HCT116 (cell line): ENCODE measurements at regions not wholly inside any gene's neighbourhood (a gene's known extent, or its start where the extent isn't known, plus 50 kb on each side); places are given as distances from the start of the nearest gene placed in this dataset.

Source experiments
- ATAC-seq: fragments of 200-7000 bp; cut with Tn5 transposase; 2 replicates; pipeline ENCODE4 v1.9.1; 2020; ENCODE audit warnings: mild to moderate bottlenecking, moderate library complexity
- BruUV-seq: library from RNA; stranded (reverse); fragments of 400-500 nt; replicated peaks from 2 replicates; lab custom pipeline; 2021; lab: Mats Ljungman, UMichigan
- CTCF ChIA-PET: fragments of 300-600 bp; sonication (Branson Sonifier 250); formaldehyde crosslinking; loops from one replicate; lab custom pipeline; 2021; ENCODE audit warnings: antibody characterized with exemption; lab: Charles Lee
- POLR2A ChIA-PET: fragments of 300-600, 350-600 bp; sonication (Branson Sonifier 250); formaldehyde crosslinking; loops from one replicate; lab custom pipeline; 2021; ENCODE audit warnings: antibody characterized with exemption; lab: Charles Lee
- RAD21 ChIA-PET, 2 experiments: fragments of 300-600 bp; sonication (Branson Sonifier 250); formaldehyde crosslinking; loops; one replicate each; lab custom pipeline; 2023; ENCODE audit warnings: low total read pairs in 2 of 2; ENCODE audit not compliant: uncharacterized antibody in 2 of 2, unreplicated experiment in 2 of 2, low non-redundant PET in 1 of 2; lab: Charles Lee
- DNase-seq: peaks from one replicate; pipeline ENCODE4 v3.0.0-alpha.2; 2010; ENCODE audit warnings: low read depth, low spot score
- H2AFZ ChIP-seq: fragments of 200-600 bp; shearing (Covaris generic), sonication (generic); 2 replicates; pipeline ENCODE4 v1.6.1; 2017; ENCODE audit warnings: low read depth, mixed run types, mixed read lengths, antibody characterized with exemption, low read length; ENCODE audit not compliant: poor library complexity, severe bottlenecking
- H3K27ac ChIP-seq: 2 replicates; pipeline ENCODE4 v1.5.1; 2012; ENCODE audit warnings: low read depth, low read length
- H3K27me3 ChIP-seq: fragments of 200-600 bp; sonication (generic); 2 replicates; pipeline ENCODE4 v1.6.1; 2016; ENCODE audit warnings: mixed run types, low read length, mixed read lengths; ENCODE audit not compliant: insufficient read depth
- H3K36me3 ChIP-seq, 2 experiments: fragments of 200-500 bp in 1 of 2; fragments of 200-600 bp in 1 of 2; sonication (Bioruptor generic) in 1 of 2; sonication (generic) in 1 of 2; 2 replicates each; pipeline versions ENCODE4 v1.5.1 to v1.6.1; 2014 to 2016; ENCODE audit warnings: low read length in 2 of 2, inconsistent platforms in 1 of 2, mixed read lengths in 1 of 2, mixed run types in 1 of 2; ENCODE audit not compliant: insufficient read depth in 2 of 2, control insufficient read depth in 1 of 2
- H3K4me1 ChIP-seq, 2 experiments: fragments of 200-600 bp in 1 of 2; sonication (generic) in 1 of 2; 2 replicates each; pipeline versions ENCODE4 v1.5.1 to v1.6.1; 2012 to 2017; ENCODE audit warnings: low read length in 2 of 2, inconsistent platforms in 1 of 2, mild to moderate bottlenecking in 1 of 2, mixed read lengths in 1 of 2, mixed run types in 1 of 2, moderate library complexity in 1 of 2; ENCODE audit not compliant: insufficient read depth in 2 of 2, control insufficient read depth in 1 of 2
- H3K4me2 ChIP-seq: fragments of 200-600 bp; sonication (generic); 2 replicates; pipeline ENCODE4 v1.6.1; 2017; ENCODE audit warnings: mixed run types, low read length, mixed read lengths
- H3K4me3 ChIP-seq, 2 experiments: fragments of 200-600 bp in 1 of 2; sonication (generic) in 1 of 2; replicated peaks in 1 of 2; 2 replicates each; pipeline ENCODE4 v1.5.1; 2011 to 2016; ENCODE audit warnings: low read length in 2 of 2, control low read depth in 1 of 2, low read depth in 1 of 2, mild to moderate bottlenecking in 1 of 2, mixed read lengths in 1 of 2, mixed run types in 1 of 2
- H3K79me2 ChIP-seq: fragments of 200-600 bp; sonication (generic); 2 replicates; pipeline ENCODE4 v1.6.1; 2017; ENCODE audit warnings: mild to moderate bottlenecking, mixed run types, low read length, moderate library complexity, mixed read lengths; ENCODE audit not compliant: insufficient read depth
- H3K9ac ChIP-seq: fragments of 200-600 bp; sonication (generic); 2 replicates; pipeline ENCODE4 v1.6.1; 2016; ENCODE audit warnings: low read length, mixed read lengths
- H3K9me2 ChIP-seq: fragments of 200-600 bp; sonication (generic), shearing (Covaris generic); 2 replicates; pipeline ENCODE4 v1.6.1; 2017; ENCODE audit warnings: mixed run types, mild to moderate bottlenecking, moderate library complexity; ENCODE audit not compliant: insufficient read depth
- H3K9me3 ChIP-seq, 2 experiments: fragments of 200-500 bp in 1 of 2; fragments of 200-600 bp in 1 of 2; sonication (Bioruptor generic) in 1 of 2; sonication (generic) in 1 of 2; 2 replicates each; pipeline ENCODE4 v1.6.1; 2014 to 2017; ENCODE audit warnings: low read length in 2 of 2, mixed read lengths in 2 of 2, inconsistent platforms in 1 of 2, low read depth in 1 of 2, mild to moderate bottlenecking in 1 of 2, mixed run types in 1 of 2, moderate library complexity in 1 of 2; ENCODE audit not compliant: control insufficient read depth in 1 of 2, insufficient read depth in 1 of 2
- H4K20me1 ChIP-seq: fragments of 200-600 bp; sonication (generic), shearing (Covaris generic); 2 replicates; pipeline ENCODE4 v1.6.1; 2017; ENCODE audit warnings: mixed run types, mild to moderate bottlenecking, moderate library complexity; ENCODE audit not compliant: insufficient read depth
- ATF3 ChIP-seq: IDR thresholded peaks from 2 replicates; pipeline ENCODE4 v1.6.1; 2012
- CBX3 ChIP-seq: IDR thresholded peaks from 2 replicates; pipeline ENCODE4 v1.6.1; 2012; ENCODE audit warnings: low read depth
- CEBPB ChIP-seq: IDR thresholded peaks from 2 replicates; pipeline ENCODE4 v1.6.1; 2012; ENCODE audit warnings: low read depth
- CTCF ChIP-seq, 3 experiments: fragments of 200-600 bp in 1 of 3; sonication (generic) in 1 of 3; IDR thresholded peaks in 2 of 3; conservative IDR thresholded peaks in 1 of 3; 2 replicates each; pipeline ENCODE4 v1.5.1; 2012 to 2017; ENCODE audit warnings: low read depth in 2 of 3, low read length in 2 of 3, antibody characterized with exemption in 1 of 3, borderline replicate concordance in 1 of 3, control low read depth in 1 of 3, mild to moderate bottlenecking in 1 of 3, mixed read lengths in 1 of 3, mixed run types in 1 of 3, moderate library complexity in 1 of 3; ENCODE audit not compliant: insufficient read depth in 1 of 3
- EGR1 ChIP-seq: IDR thresholded peaks from 2 replicates; pipeline ENCODE4 v1.6.1; 2012; ENCODE audit warnings: low read depth
- ELF1 ChIP-seq: IDR thresholded peaks from 2 replicates; pipeline ENCODE4 v1.6.1; 2012; ENCODE audit warnings: low read depth, borderline replicate concordance
- EZH2 ChIP-seq: fragments of 200-600 bp; sonication (generic); IDR thresholded peaks from 2 replicates; pipeline ENCODE4 v1.6.1; 2017; ENCODE audit warnings: antibody characterized with exemption, mixed run types
- EZH2phosphoT487 ChIP-seq: fragments of 200-600 bp; IDR thresholded peaks from 2 replicates; pipeline ENCODE4 v1.6.1; 2018; ENCODE audit warnings: antibody characterized with exemption, borderline replicate concordance
- FOSL1 ChIP-seq: IDR thresholded peaks from 2 replicates; pipeline ENCODE4 v1.6.1; 2012; ENCODE audit warnings: low read depth
- JUND ChIP-seq: IDR thresholded peaks from 2 replicates; pipeline ENCODE4 v1.6.1; 2012
- POLR2A ChIP-seq: IDR thresholded peaks from 2 replicates; pipeline ENCODE4 v1.7.0; 2011; ENCODE audit warnings: borderline replicate concordance; ENCODE audit not compliant: insufficient read depth, insufficient read length; ENCODE audit errors: extremely low read depth
- POLR2AphosphoS5 ChIP-seq: IDR thresholded peaks from 2 replicates; pipeline ENCODE4 v1.6.1; 2011; ENCODE audit warnings: mild to moderate bottlenecking, low read depth, low read length, moderate library complexity
- RAD21 ChIP-seq: IDR thresholded peaks from 2 replicates; pipeline ENCODE4 v1.6.1; 2012; ENCODE audit warnings: low read depth, mild to moderate bottlenecking
- SIN3A ChIP-seq: IDR thresholded peaks from 2 replicates; pipeline ENCODE4 v1.6.1; 2012; ENCODE audit warnings: low read depth
- SP1 ChIP-seq: IDR thresholded peaks from 2 replicates; pipeline ENCODE4 v1.6.1; 2012; ENCODE audit warnings: low read depth
- SRF ChIP-seq: IDR thresholded peaks from 2 replicates; pipeline ENCODE4 v1.6.1; 2012; ENCODE audit warnings: low read depth
- TCF7L2 ChIP-seq: IDR thresholded peaks from 2 replicates; pipeline ENCODE4 v1.7.0; 2011; ENCODE audit warnings: borderline replicate concordance, inconsistent platforms; ENCODE audit not compliant: insufficient read depth, insufficient read length; ENCODE audit errors: extremely low read depth
- ZBTB33 ChIP-seq: IDR thresholded peaks from 2 replicates; pipeline ENCODE4 v1.6.1; 2011; ENCODE audit warnings: mild to moderate bottlenecking, low read length, moderate library complexity; ENCODE audit not compliant: insufficient replicate concordance; ENCODE audit errors: extremely low read depth
- ZFX ChIP-seq: fragments of 450-650 bp; IDR thresholded peaks from 2 replicates; pipeline ENCODE4 v1.6.1; 2017
- ZNF274 ChIP-seq: fragments of 200-500 bp; sonication (Bioruptor generic); IDR thresholded peaks from 2 replicates; pipeline ENCODE4 v1.6.1; 2014; ENCODE audit warnings: mild to moderate bottlenecking, low read depth, low read length, inconsistent platforms
- intact Hi-C: fragments of 100-400 bp; cut with micrococcal nuclease; formaldehyde crosslinking; loops from 2 replicates; pipeline ENCODE4 v1.10.0; 2022

- H3K9ac ChIP-seq, result no peak overlapping the region
- intact Hi-C loops, result no loop called here
- ATAC-seq (no peak), DNase-seq (no peak)
- CTCF ChIA-PET, result no interaction called here
- no peak overlapping the region for H2AFZ ChIP-seq
- H3K4me3 ChIP-seq, result no peak overlapping the region
- no peaks in the 10 kb centered on the region for H3K9me2 ChIP-seq
- H3K4me2 ChIP-seq, result no peak overlapping the region
- BruUV-seq, result no TSS peak
- H3K27ac ChIP-seq, result no peak overlapping the region
- H3K27me3 ChIP-seq, result no peaks in the 10 kb centered on the region; the same call in 1 of the 2 replicates
- POLR2A ChIA-PET, result no interaction called here
- H3K4me1 ChIP-seq, result no peaks in the 10 kb centered on the region
- no peaks in the 10 kb centered on the region for H3K9me3 ChIP-seq
- TF ChIP-seq SRF (no peak), EGR1 (no peak), ZBTB33 (no peak), FOSL1 (no peak), SP1 (no peak), ELF1 (no peak), EZH2 (no peak), CTCF (IDR thresholded peaks at IDR 0.05 in 2 of 3, conservative IDR thresholded peaks at IDR 0.05 in 1 of 3; ENCODE audit: borderline replicate concordance in 1 of 3, insufficient read depth in 1 of 3, low read depth in 2 of 3, low read length in 2 of 3) (no peak), ATF3 (no peak), CEBPB (no peak), ZNF274 (no peak), RAD21 (no peak), JUND (no peak), POLR2AphosphoS5 (no peak), CBX3 (no peak), POLR2A (no peak), TCF7L2 (no peak), EZH2phosphoT487 (no peak), ZFX (no peak), SIN3A (no peak)
- H4K20me1 ChIP-seq, result no peaks in the 10 kb centered on the region
- RAD21 ChIA-PET, result no interaction called here
- no peaks in the 10 kb centered on the region for H3K36me3 ChIP-seq
- H3K79me2 ChIP-seq, result no peaks in the 10 kb centered on the region
Observed at GRCh38 chr3:6717026-6717943, 143.6 kb upstream of the GRM7 start.
